ENCODE measurements at regions not wholly inside any gene's neighbourhood (a gene's known extent, or its start where the extent isn't known, plus 50 kb on each side); places are given as distances from the start of the nearest gene placed in this dataset.
A peak's percentile ranks its signal among the peaks of the same experiment; 100 is the strongest.

- peak; percentile 16 for DNase-seq
Measured at GRCh38 chr4:24091639-24092233, 201.9 kb upstream of the PPARGC1A start.

- peak; percentile 73 for DNase-seq
Measured at GRCh38 chr4:24089851-24090534, 200.1 kb upstream of the PPARGC1A start.

GRCh38 chr4:24080871-24081270 is 191.0 kb upstream of the PPARGC1A start:
- no peak for DNase-seq

GRCh38 chr4:24078347-24078962 is 188.6 kb upstream of the PPARGC1A start:
- no peak for DNase-seq

- DNase-seq: no peak
Measured at GRCh38 chr4:24076811-24077210, 187.0 kb upstream of the PPARGC1A start.

- no peak for DNase-seq
Measured at GRCh38 chr4:24073948-24074347, 184.1 kb upstream of the PPARGC1A start.

GRCh38 chr4:24071612-24072372 is 181.9 kb upstream of the PPARGC1A start:
- DNase-seq: no peak

- DNase-seq: peak; percentile 79
Measured at GRCh38 chr4:24070117-24070516, 180.3 kb upstream of the PPARGC1A start.

- DNase-seq: peak; percentile 54
Measured at GRCh38 chr4:24067367-24068193, 177.7 kb upstream of the PPARGC1A start.

GRCh38 chr4:24065974-24066373 is 176.1 kb upstream of the PPARGC1A start:
- DNase-seq: no peak

- DNase-seq: no peak
Measured at GRCh38 chr4:24063731-24064130, 173.9 kb upstream of the PPARGC1A start.

GRCh38 chr4:24060932-24061331 is 171.1 kb upstream of the PPARGC1A start:
- no peak for DNase-seq

GRCh38 chr4:24059839-24060238 is 170.0 kb upstream of the PPARGC1A start:
- no peak for DNase-seq

- DNase-seq: no peak
Measured at GRCh38 chr4:24057915-24058559, 168.2 kb upstream of the PPARGC1A start.

GRCh38 chr4:24056289-24056688 is 166.4 kb upstream of the PPARGC1A start:
- DNase-seq: no peak

GRCh38 chr4:24055623-24056022 is 165.8 kb upstream of the PPARGC1A start:
- DNase-seq: no peak

- DNase-seq: no peak
Measured at GRCh38 chr4:24054910-24055309, 165.1 kb upstream of the PPARGC1A start.

GRCh38 chr4:24053934-24054333 is 164.1 kb upstream of the PPARGC1A start:
- peak; percentile 65 for DNase-seq

GRCh38 chr4:24044610-24045589 is 155.1 kb upstream of the PPARGC1A start:
- no peak for DNase-seq

- DNase-seq: peak; percentile 86
Measured at GRCh38 chr4:24042094-24042493, 152.2 kb upstream of the PPARGC1A start.

GRCh38 chr4:24040811-24041210 is 151.0 kb upstream of the PPARGC1A start:
- no peak for DNase-seq
